Activated CD8-positive, alpha-beta memory T cell treated with anti-CD3 and anti-CD28 coated beads, Interleukin-2, amount 10 ng/mL, durations not matched to agents 7 days and 5 days (primary cell): ENCODE measurements at regions not wholly inside any gene's neighbourhood (a gene's known extent, or its start where the extent isn't known, plus 50 kb on each side); places are given as distances from the start of the nearest gene placed in this dataset.
A peak's percentile ranks its signal among the peaks of the same experiment; 100 is the strongest.

Source experiments
- ATAC-seq: fragments of 150-1000 bp; cut with Tn5 transposase; one replicate; pipeline ENCODE4 v1.10.0; 2021; ENCODE audit warnings: moderate library complexity
- CTCF ChIA-PET: fragments of 350-600 bp; sonication (Branson Sonifier 250); formaldehyde crosslinking; loops from one replicate; lab custom pipeline; 2021; ENCODE audit warnings: antibody characterized with exemption; lab: Charles Lee
- DNase-seq: peaks from one replicate; pipeline ENCODE4 v3.0.0-alpha.2; 2020
- H3K27ac Mint-ChIP-seq: one replicate; pipeline ENCODE4 v1.8.0; 2021; ENCODE audit warnings: mild to moderate bottlenecking, mixed read lengths
- H3K27me3 Mint-ChIP-seq: one replicate; pipeline ENCODE4 v1.8.0; 2021; ENCODE audit warnings: mixed read lengths
- H3K36me3 Mint-ChIP-seq: one replicate; pipeline ENCODE4 v1.8.0; 2021; ENCODE audit warnings: mild to moderate bottlenecking, mixed read lengths
- H3K4me1 Mint-ChIP-seq: one replicate; pipeline ENCODE4 v1.8.0; 2021; ENCODE audit warnings: mixed read lengths
- H3K4me3 Mint-ChIP-seq: one replicate; pipeline ENCODE4 v1.8.0; 2021; ENCODE audit warnings: mild to moderate bottlenecking, moderate library complexity, mixed read lengths
- H3K9me3 Mint-ChIP-seq: one replicate; pipeline ENCODE4 v1.8.0; 2022; ENCODE audit warnings: low read depth, mixed read lengths

DNA sequence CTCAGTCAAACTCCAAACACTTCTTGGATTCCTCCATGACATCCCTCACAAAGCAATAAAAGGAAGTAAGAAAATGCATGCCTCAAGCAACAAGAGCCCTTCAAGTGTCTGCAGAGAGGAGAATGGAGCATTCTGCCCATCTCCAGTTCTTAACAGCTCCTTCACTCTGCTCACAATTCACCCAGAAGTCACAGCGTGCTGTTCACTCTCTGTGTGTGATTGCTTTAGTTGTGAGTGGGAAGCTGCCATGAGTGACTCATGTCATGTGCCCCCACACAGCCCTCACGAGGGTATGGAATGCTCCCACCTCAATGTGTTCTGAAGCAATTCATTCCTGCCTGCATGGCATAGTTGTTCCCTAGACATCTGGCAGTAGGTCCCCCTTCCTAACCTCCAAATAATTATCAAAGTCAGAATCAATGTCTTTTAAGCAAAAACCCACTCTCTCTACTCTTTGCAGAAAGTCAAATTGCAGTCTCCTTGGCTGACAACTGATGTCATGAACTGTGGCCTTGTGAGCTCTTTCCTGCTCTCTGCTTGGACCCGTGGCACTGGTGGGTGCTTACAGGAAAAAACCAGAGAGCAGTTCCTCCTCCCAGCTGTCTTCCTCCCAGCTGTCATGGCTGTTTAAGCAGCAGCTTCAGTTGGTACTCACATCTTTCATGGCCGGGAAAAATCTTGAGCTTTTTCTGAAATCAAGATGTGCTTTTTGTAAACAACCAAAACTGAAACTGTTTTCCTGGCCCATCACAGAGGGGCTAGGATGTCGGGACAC is 112.1 kb upstream of the SPON1 start:
- Mint-ChIP-seq H3K4me3 (no peak overlapping the region), H3K36me3 (no peaks in the 10 kb centered on the region), H3K27ac (no peak overlapping the region), H3K27me3 (peaks cover 11% of the 10 kb centered on the region), H3K4me1 (peaks cover 10% of the 10 kb centered on the region), H3K9me3 (no peaks in the 10 kb centered on the region)
- ATAC-seq = no peak
- CTCF ChIA-PET = no interaction called here
- no peak for DNase-seq

DNA sequence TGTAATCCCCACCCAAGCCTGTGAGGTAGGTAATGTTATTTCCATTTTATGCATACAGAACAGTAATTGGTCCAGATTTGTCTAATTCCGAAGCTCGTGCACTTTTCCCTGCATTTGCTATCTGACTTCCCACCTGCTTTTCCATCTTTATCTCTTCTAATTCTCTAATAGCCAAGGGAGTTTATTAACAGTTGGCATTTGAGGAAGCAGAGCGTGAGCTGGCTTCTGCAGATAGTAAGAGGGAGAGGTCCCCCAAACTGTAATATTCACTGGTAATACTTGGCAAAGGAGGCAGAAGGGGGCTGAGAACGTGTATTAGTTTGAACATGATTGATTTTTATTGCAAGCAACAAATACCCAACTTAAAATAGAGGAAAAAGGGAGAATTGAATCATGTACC is 110.8 kb upstream of the SPON1 start:
- CTCF ChIA-PET = no interaction called here

DNA sequence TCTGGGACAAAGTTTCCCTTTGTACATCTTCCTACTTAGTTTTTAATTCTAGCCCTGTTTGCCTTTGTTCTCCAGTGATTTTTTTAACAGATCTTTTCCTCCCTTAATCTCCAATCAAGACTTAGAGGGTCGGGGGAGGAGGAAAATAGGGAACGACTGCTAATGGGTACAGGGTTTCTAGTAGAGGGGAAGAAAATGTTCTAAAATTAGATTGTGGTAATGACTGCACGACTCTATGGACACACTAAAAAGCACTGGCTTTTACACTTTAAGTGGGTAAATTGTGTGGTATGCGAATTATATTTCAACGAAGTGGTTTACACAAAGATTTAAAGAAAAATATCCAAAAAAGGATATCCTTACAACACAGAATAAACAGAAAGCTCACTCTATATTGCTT is 110.0 kb upstream of the SPON1 start:
- CTCF ChIA-PET = no interaction called here
- Mint-ChIP-seq H3K27ac (no peak overlapping the region), H3K9me3 (no peaks in the 10 kb centered on the region), H3K36me3 (no peaks in the 10 kb centered on the region), H3K4me1 (peaks cover 10% of the 10 kb centered on the region), H3K4me3 (no peak overlapping the region), H3K27me3 (peaks cover 10% of the 10 kb centered on the region)
- DNase-seq (no peak), ATAC-seq (no peak)

More for the DNA sequence above, 110.8 kb upstream of the SPON1 start:
- peaks cover 11% of the 10 kb centered on the region for H3K27me3 Mint-ChIP-seq
- H3K4me3 Mint-ChIP-seq = no peak overlapping the region
- ATAC-seq = no peak
- no peak for DNase-seq
- no peaks in the 10 kb centered on the region for H3K36me3 Mint-ChIP-seq
- H3K4me1 Mint-ChIP-seq = peaks cover 10% of the 10 kb centered on the region
- H3K27ac Mint-ChIP-seq = no peak overlapping the region
- no peaks in the 10 kb centered on the region for H3K9me3 Mint-ChIP-seq

DNA sequence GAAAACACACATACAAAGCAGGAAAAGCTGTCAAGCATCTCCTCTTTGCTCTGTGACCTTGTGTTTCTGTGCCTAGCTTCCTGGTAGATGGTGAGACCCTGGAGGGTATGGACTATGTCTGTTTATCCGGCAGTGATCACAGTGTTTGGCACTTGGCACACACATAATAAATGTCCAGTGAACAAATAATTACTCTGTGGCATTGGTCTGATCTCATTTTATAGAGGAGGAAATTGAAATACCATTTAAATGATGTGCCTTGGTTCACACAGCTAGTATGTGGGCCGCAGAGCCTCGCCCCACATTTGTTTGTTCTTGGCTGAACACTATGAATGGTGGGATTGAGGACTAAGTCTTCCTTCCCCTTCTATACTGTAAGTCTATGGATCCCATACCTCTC is 104.7 kb upstream of the SPON1 start:
- H3K9me3 Mint-ChIP-seq = no peaks in the 10 kb centered on the region
- peaks cover 7% of the 10 kb centered on the region for H3K4me1 Mint-ChIP-seq
- no peak overlapping the region for H3K27ac Mint-ChIP-seq
- H3K27me3 Mint-ChIP-seq = peaks cover 2% of the 10 kb centered on the region
- no peaks in the 10 kb centered on the region for H3K36me3 Mint-ChIP-seq
- CTCF ChIA-PET = no interaction called here
- no peak overlapping the region for H3K4me3 Mint-ChIP-seq
- DNase-seq (no peak), ATAC-seq (no peak)

DNA sequence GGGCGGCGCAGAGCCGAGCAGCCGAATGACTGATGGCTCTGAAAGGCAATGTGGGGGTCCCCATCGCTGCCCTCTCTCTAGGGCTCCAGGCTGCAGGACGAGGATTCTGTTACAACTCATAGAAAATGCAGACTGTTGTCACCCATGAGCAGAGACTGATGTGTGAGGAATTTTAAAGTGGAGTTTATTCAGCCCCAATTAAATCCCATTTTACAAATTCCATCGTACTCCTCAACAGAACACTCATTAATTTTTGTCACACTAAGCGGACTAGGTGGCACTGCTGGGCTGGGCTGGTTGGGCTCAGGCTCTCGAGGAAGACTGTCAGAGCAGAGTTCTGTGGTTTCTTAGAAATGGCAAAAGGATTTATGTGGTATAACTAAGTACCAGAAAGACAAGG is 102.6 kb upstream of the SPON1 start:
- H3K9me3 Mint-ChIP-seq = no peaks in the 10 kb centered on the region
- CTCF ChIA-PET = no interaction called here

DNA sequence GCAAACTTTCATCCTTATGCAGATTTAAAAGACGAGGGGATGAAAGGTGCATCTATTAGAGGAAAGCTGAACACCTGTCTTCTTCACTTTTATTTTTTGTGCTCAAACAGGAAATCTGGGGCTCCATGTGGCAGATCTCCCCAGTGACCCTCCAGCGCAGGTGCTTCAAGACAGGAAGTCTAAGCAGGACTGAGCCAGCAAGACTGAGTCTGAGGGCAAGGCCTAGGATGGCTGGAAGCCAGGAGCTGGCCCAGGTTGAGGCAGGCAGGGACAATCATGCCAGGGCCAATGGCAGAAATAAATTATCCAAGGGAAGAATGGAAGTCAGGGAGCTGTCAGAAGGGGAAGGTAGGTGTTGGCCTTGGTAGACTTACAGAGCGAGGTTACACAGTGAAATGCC is 101.1 kb upstream of the SPON1 start:
- ATAC-seq (no peak), DNase-seq (no peak)
- CTCF ChIA-PET = no interaction called here
- Mint-ChIP-seq H3K4me3 (no peak overlapping the region), H3K4me1 (peaks cover 14% of the 10 kb centered on the region), H3K27me3 (peaks cover 2% of the 10 kb centered on the region), H3K27ac (no peak overlapping the region), H3K9me3 (no peaks in the 10 kb centered on the region), H3K36me3 (no peaks in the 10 kb centered on the region)

More for the DNA sequence above, 102.6 kb upstream of the SPON1 start:
- Mint-ChIP-seq H3K4me1 (peaks cover 14% of the 10 kb centered on the region), H3K36me3 (no peaks in the 10 kb centered on the region), H3K27me3 (peaks cover 2% of the 10 kb centered on the region), H3K4me3 (no peak overlapping the region), H3K27ac (no peak overlapping the region)
- DNase-seq = no peak
- no peak for ATAC-seq

DNA sequence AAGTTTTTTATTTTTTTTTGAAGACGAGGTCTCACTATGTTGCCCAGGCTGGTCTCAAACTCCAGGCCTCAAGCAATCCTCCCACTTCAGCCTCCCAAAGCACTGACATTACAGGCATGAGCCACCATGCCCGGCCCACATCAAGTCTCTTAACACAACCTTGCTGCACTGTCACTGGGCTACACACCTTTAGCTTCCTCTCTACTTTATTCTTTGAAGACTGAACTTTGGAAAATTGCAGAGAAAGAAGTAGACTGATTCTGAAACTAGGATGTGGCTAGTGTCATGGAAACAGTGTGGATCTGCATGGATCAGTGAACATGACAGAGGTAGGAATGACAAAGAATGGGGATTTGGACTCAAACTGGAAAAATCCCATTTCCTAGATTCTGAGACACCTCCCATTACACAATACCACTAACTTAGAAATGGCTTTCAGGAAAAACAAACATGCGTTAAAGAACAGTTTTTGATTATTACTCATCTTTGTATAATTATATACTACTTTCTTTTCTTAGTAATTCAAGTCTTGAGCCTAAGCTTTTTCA is 99.6 kb upstream of the SPON1 start:
- no peak overlapping the region for H3K4me3 Mint-ChIP-seq
- no peak overlapping the region for H3K27ac Mint-ChIP-seq
- no peaks in the 10 kb centered on the region for H3K36me3 Mint-ChIP-seq
- peaks cover 14% of the 10 kb centered on the region for H3K4me1 Mint-ChIP-seq
- DNase-seq = no peak
- ATAC-seq = no peak
- H3K9me3 Mint-ChIP-seq = no peaks in the 10 kb centered on the region
- no peaks in the 10 kb centered on the region for H3K27me3 Mint-ChIP-seq
- CTCF ChIA-PET = no interaction called here

DNA sequence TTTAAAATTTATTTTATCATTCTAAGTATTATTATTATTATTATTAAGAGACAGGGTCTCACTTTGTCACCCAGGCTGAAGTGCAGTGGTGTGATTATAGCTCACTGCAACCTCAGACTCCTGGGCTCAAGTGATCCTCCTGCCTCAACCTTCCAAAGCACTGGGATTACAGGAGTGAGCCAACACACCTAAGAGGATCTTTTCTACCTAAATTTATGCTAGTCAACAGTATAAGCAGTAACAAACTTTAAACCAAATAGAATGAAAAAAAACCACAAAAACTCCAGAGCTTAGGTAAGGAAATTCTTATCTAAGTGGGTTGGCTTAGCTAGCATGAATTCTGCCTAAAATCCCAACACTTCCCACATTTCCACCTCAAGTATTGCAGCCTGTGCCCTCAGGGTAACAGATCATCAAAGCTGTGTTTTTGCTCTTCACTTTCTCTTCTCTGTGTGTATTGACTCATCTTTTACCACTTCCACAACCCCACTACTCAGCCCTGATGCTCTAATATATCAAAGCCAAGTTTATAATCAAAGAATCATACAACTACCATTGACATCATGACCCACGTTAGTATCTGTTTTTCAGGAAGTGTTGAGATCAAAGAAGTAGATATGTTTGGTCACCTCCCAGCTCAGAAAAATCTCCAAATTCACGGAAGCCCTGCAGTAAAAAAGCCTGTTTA is 93.7 kb upstream of the SPON1 start:
- CTCF ChIA-PET = interaction anchor here (1.9 kb wide), 1 partner anchor 78 kb away, joined by 4 read pairs; no protein-coding TSS in a partner anchor
- DNase-seq = no peak
- ATAC-seq = peak; percentile 93
- Mint-ChIP-seq H3K36me3 (no peaks in the 10 kb centered on the region), H3K4me1 (peaks cover 12% of the 10 kb centered on the region), H3K27ac (peak overlapping the region; percentile 36), H3K4me3 (no peak overlapping the region), H3K27me3 (peaks cover 17% of the 10 kb centered on the region), H3K9me3 (no peaks in the 10 kb centered on the region)

DNA sequence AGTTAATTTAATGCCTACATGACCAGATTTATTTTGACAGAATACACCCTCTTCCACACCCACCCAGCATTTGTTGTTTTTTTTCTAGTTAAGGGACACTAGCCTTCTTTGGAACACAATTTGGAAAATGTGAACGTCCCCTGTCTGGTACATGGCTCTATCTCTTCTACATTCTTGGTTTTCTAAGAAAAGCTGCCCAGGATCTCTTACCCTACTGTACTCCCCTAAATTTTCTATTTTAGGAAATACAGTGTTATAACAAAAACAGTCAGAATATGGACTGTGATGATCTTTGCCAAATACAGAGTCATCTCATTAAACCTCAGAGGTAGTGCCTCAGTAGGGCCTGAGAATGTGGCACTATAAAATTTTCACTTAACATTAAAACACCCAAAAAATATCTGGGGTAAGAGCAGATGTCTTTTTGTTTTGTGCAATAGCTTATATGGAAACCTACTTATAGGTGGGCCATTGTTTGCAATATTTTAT is 93.1 kb upstream of the SPON1 start:
- ATAC-seq (no peak), DNase-seq (no peak)
- H3K4me1 Mint-ChIP-seq = peaks cover 10% of the 10 kb centered on the region
- peak overlapping the region; percentile 36 for H3K27ac Mint-ChIP-seq
- no peaks in the 10 kb centered on the region for H3K9me3 Mint-ChIP-seq
- no peaks in the 10 kb centered on the region for H3K36me3 Mint-ChIP-seq
- CTCF ChIA-PET = interaction anchor here (1.9 kb wide), 1 partner anchor 77 kb away, joined by 4 read pairs; no protein-coding TSS in a partner anchor
- H3K27me3 Mint-ChIP-seq = peaks cover 17% of the 10 kb centered on the region
- H3K4me3 Mint-ChIP-seq = no peak overlapping the region

DNA sequence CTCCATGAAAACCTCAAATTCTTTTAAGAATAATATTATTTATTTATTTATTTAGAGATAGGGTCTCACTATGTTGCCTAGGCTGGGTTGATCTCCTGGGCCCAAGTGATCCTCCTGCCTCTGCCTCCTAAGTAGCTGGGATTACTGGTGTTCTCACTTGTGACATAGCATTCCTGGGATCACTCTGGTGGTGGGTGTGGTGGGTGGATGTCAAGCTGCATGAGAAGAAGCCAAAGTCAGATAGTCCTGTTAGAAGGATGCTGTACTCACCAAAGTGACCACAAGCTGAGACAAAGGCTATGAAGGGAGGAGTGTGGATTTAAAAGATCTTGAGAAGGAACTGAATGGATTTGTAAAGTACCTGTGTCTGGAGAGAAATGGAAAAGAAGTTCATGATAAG is 87.9 kb upstream of the SPON1 start:
- Mint-ChIP-seq H3K9me3 (no peaks in the 10 kb centered on the region), H3K4me1 (peaks cover under 1% of the 10 kb centered on the region), H3K36me3 (no peaks in the 10 kb centered on the region), H3K27me3 (peaks cover 17% of the 10 kb centered on the region), H3K4me3 (no peak overlapping the region), H3K27ac (no peak overlapping the region)
- CTCF ChIA-PET = no interaction called here
- ATAC-seq (no peak), DNase-seq (no peak)

DNA sequence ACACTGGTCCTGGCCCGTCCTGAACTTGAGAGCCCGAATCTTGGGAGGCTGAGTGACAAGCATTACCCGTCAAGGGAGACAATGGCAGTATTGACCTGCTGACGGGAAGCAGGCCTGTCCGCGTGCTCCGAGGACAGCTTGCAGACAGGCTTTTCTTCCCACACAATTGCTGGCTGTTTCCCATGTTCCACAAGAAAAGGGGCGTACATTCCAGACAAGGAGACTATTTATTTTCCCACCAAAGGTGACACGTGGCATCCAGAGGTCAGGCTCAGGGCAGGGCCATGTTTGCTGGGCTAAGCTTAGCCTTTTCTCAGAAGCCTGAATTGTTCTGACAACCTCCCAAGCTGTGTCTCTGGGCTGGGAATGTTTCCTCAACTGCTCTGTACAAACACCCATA is 86.9 kb upstream of the SPON1 start:
- CTCF ChIA-PET = no interaction called here
- DNase-seq = no peak
- Mint-ChIP-seq H3K27ac (no peak overlapping the region), H3K36me3 (no peaks in the 10 kb centered on the region), H3K27me3 (peaks cover 15% of the 10 kb centered on the region), H3K4me3 (no peak overlapping the region), H3K4me1 (no peaks in the 10 kb centered on the region), H3K9me3 (no peaks in the 10 kb centered on the region)
- no peak for ATAC-seq

DNA sequence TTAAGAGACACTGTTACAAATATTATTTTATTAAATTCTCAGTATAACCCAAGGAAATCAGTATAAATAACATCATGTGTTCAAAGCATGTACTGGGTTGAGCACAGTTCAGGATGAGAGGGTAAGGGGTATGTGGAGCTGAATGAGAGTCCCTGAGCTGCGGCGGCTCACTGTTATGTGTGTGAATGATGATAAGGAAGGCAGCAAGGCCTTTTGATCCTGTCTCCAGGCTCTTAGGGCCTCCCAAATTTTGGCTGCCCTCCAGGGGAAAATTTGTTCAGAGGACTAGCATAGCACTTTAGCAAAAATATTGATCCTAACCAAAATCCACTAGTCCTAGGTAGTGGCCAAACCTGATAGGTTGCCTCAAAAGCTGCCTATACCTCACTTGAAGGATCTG is 86.1 kb upstream of the SPON1 start:
- CTCF ChIA-PET = no interaction called here
- Mint-ChIP-seq H3K36me3 (no peaks in the 10 kb centered on the region), H3K4me1 (no peaks in the 10 kb centered on the region), H3K27ac (no peak overlapping the region), H3K4me3 (no peak overlapping the region), H3K9me3 (no peaks in the 10 kb centered on the region), H3K27me3 (peaks cover 10% of the 10 kb centered on the region)
- no peak for DNase-seq
- no peak for ATAC-seq

DNA sequence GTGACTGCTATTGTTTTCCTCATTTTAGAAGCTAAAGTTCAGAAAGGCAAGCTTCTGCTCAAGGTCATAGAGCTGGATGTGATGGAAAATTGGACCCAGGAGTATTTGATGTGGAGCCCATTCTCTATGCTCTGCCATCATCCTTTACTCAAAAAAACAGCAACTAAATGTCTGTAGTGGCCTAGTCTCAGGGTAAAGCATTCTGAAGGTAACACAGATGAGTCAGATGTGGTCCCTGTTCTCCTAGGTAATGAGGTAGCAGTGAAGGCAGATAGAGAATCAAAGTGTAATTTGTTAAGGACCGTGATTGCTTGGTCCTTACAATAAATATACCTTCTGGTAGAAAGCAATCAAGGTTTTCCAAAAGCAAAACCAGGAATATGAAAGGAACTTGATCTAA is 84.4 kb upstream of the SPON1 start:
- no peak for ATAC-seq
- Mint-ChIP-seq H3K9me3 (no peaks in the 10 kb centered on the region), H3K27me3 (no peaks in the 10 kb centered on the region), H3K4me3 (no peak overlapping the region), H3K27ac (no peak overlapping the region), H3K36me3 (no peaks in the 10 kb centered on the region), H3K4me1 (no peaks in the 10 kb centered on the region)
- CTCF ChIA-PET = no interaction called here
- DNase-seq = no peak

DNA sequence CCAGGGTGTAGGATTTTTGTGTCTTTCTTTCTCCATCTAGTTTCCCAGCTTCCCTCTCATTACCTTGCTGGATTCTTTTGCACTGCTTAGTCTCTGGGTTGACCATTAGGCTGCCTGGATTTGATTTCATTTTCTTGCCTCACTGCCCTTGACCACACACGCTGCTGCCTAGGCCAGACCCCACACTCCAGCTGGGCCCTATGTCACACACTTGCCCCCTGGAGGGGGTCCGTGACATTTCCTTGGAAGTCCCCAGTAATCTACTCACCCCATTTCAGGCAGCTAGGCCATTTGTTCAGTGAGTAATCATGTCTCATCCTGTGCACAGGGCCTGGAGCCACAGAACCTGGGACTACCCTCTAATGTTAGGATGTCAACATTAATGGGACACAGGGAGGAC is 81.9 kb upstream of the SPON1 start:
- Mint-ChIP-seq H3K9me3 (no peaks in the 10 kb centered on the region), H3K4me3 (no peak overlapping the region), H3K27ac (no peak overlapping the region), H3K4me1 (no peaks in the 10 kb centered on the region), H3K36me3 (no peaks in the 10 kb centered on the region), H3K27me3 (no peaks in the 10 kb centered on the region)
- ATAC-seq (no peak), DNase-seq (no peak)
- CTCF ChIA-PET = no interaction called here
